ENCODE measurements at regions not wholly inside any gene's neighbourhood (a gene's known extent, or its start where the extent isn't known, plus 50 kb on each side); places are given as distances from the start of the nearest gene placed in this dataset.
A peak's percentile ranks its signal among the peaks of the same experiment; 100 is the strongest.

- Histone ChIP-seq H3K4me3 (no peak overlapping the region), H3K27me3 (no peaks in the 10 kb centered on the region), H3K27ac (no peak overlapping the region), H3K36me3 (no peaks in the 10 kb centered on the region), H3K4me1 (no peaks in the 10 kb centered on the region), H3K9me3 (no peaks in the 10 kb centered on the region)
- no peak for ATAC-seq
- WGBS, 2 donors (ENCODE audit: low coverage in 1 of 2) = 32 to 100% methylated on average over 1 to 3 of the region's 3 CpGs
- TF ChIP-seq CTCF (IDR thresholded peaks at IDR 0.05) (no peak), EP300 (IDR thresholded peaks at IDR 0.05) (no peak), POLR2A (IDR thresholded peaks at IDR 0.05) (no peak), POLR2AphosphoS5 (IDR thresholded peaks at IDR 0.05) (no peak)
Measured at GRCh38 chr9:118786877-118787276, 582.4 kb downstream of the BRINP1 start.

GRCh38 chr9:118809160-118809625 lies 560.0 kb downstream of the BRINP1 start:
- H3K4me3 ChIP-seq = no peak overlapping the region
- ATAC-seq = no peak
- WGBS, 2 donors (ENCODE audit: low coverage in 1 of 2) = no CpG with 5 or more reads among the region's 47 CpGs
- no peaks in the 10 kb centered on the region for H3K4me1 ChIP-seq
- no peaks in the 10 kb centered on the region for H3K36me3 ChIP-seq
- H3K27ac ChIP-seq = no peak overlapping the region
- peaks cover 5% of the 10 kb centered on the region for H3K27me3 ChIP-seq
- no peak for TF ChIP-seq CTCF (IDR thresholded peaks at IDR 0.05)
- no peak for TF ChIP-seq EP300 (IDR thresholded peaks at IDR 0.05)
- no peak for TF ChIP-seq POLR2AphosphoS5 (IDR thresholded peaks at IDR 0.05)
- TF ChIP-seq POLR2A (IDR thresholded peaks at IDR 0.05) = no peak
- H3K9me3 ChIP-seq = peaks cover 0 to 13% (median 0%) of the 10 kb centered on the region in 3 donors

- Histone ChIP-seq H3K4me1 (no peaks in the 10 kb centered on the region), H3K9me3 (peaks cover 0 to 10% (median 0%) of the 10 kb centered on the region in 3 donors), H3K4me3 (no peak overlapping the region), H3K36me3 (no peaks in the 10 kb centered on the region), H3K27me3 (no peaks in the 10 kb centered on the region), H3K27ac (no peak overlapping the region)
- ATAC-seq = no peak
- TF ChIP-seq CTCF (IDR thresholded peaks at IDR 0.05) = peak; percentile 9 to 56 (median 44)
- no peak for TF ChIP-seq POLR2AphosphoS5 (IDR thresholded peaks at IDR 0.05)
- no peak for TF ChIP-seq POLR2A (IDR thresholded peaks at IDR 0.05)
- no peak for TF ChIP-seq EP300 (IDR thresholded peaks at IDR 0.05)
Measured at GRCh38 chr9:118829334-118829733, 539.9 kb downstream of the BRINP1 start.

GRCh38 chr9:118832371-118832770 lies 536.9 kb downstream of the BRINP1 start:
- Histone ChIP-seq H3K4me3 (no peak overlapping the region), H3K4me1 (no peaks in the 10 kb centered on the region), H3K27me3 (no peaks in the 10 kb centered on the region), H3K36me3 (no peaks in the 10 kb centered on the region), H3K27ac (no peak overlapping the region), H3K9me3 (peaks cover 0 to 10% (median 0%) of the 10 kb centered on the region in 3 donors)
- TF ChIP-seq EP300 (IDR thresholded peaks at IDR 0.05) (no peak), CTCF (IDR thresholded peaks at IDR 0.05) (no peak), POLR2A (IDR thresholded peaks at IDR 0.05) (no peak), POLR2AphosphoS5 (IDR thresholded peaks at IDR 0.05) (no peak)
- 69 to 90% methylated on average over 5 of the region's 5 CpGs for WGBS, 2 donors (ENCODE audit: low coverage in 1 of 2)
- ATAC-seq = no peak

GRCh38 chr9:118836891-118837290 lies 532.3 kb downstream of the BRINP1 start:
- TF ChIP-seq CTCF (IDR thresholded peaks at IDR 0.05) (no peak), EP300 (IDR thresholded peaks at IDR 0.05) (no peak), POLR2A (IDR thresholded peaks at IDR 0.05) (no peak), POLR2AphosphoS5 (IDR thresholded peaks at IDR 0.05) (no peak)
- Histone ChIP-seq H3K4me3 (no peak overlapping the region), H3K27ac (no peak overlapping the region), H3K4me1 (no peaks in the 10 kb centered on the region), H3K27me3 (no peaks in the 10 kb centered on the region), H3K36me3 (no peaks in the 10 kb centered on the region), H3K9me3 (no peaks in the 10 kb centered on the region)
- no peak for ATAC-seq
- 59 to 76% methylated on average over 2 of the region's 2 CpGs for WGBS, 2 donors (ENCODE audit: low coverage in 1 of 2)
